Smooth muscle cell (in vitro differentiated cells): ENCODE measurements at regions not wholly inside any gene's neighbourhood (a gene's known extent, or its start where the extent isn't known, plus 50 kb on each side); places are given as distances from the start of the nearest gene placed in this dataset.

Experiments used
- DNase-seq: peaks from one replicate; lab custom pipeline; 2025; ENCODE audit not compliant: unreplicated experiment; lab: John Stamatoyannopoulos, UW
- H2AFZ ChIP-seq: fragments of 200-600 bp; sonication (generic); 2 replicates; pipeline ENCODE4 v1.6.0; 2016; ENCODE audit warnings: antibody characterized with exemption, low read depth, mild to moderate bottlenecking
- H3F3A ChIP-seq: fragments of 200-600 bp; sonication (generic); 2 replicates; pipeline ENCODE4 v1.6.0; 2017; ENCODE audit warnings: antibody characterized with exemption, low read depth
- H3K27ac ChIP-seq: fragments of 200-600 bp; sonication (generic); 2 replicates; pipeline ENCODE4 v1.5.1; 2016; ENCODE audit warnings: low read depth, mild to moderate bottlenecking
- H3K27me3 ChIP-seq: fragments of 200-600 bp; sonication (generic); 2 replicates; pipeline ENCODE4 v1.6.1; 2016; ENCODE audit warnings: low read depth, mild to moderate bottlenecking
- H3K36me3 ChIP-seq: fragments of 200-600 bp; sonication (generic); 2 replicates; pipeline ENCODE4 v1.5.1; 2016; ENCODE audit warnings: low read depth
- H3K4me1 ChIP-seq: fragments of 200-600 bp; sonication (generic); 2 replicates; pipeline ENCODE4 v1.5.1; 2016; ENCODE audit warnings: low read depth
- H3K4me2 ChIP-seq: fragments of 200-600 bp; sonication (generic); 2 replicates; pipeline ENCODE4 v1.6.0; 2016; ENCODE audit warnings: mild to moderate bottlenecking
- H3K4me3 ChIP-seq: fragments of 200-600 bp; sonication (generic); 2 replicates; pipeline ENCODE4 v1.5.1; 2016; ENCODE audit warnings: mild to moderate bottlenecking
- H3K79me2 ChIP-seq: fragments of 200-600 bp; sonication (generic); 2 replicates; pipeline ENCODE4 v1.6.0; 2016; ENCODE audit warnings: low read depth, mild to moderate bottlenecking
- H3K9ac ChIP-seq: fragments of 200-600 bp; sonication (generic); 2 replicates; pipeline ENCODE4 v1.6.0; 2016; ENCODE audit warnings: low read depth
- H3K9me3 ChIP-seq: fragments of 200-600 bp; sonication (generic); replicated peaks from 2 replicates; pipeline ENCODE4 v1.5.1; 2016; ENCODE audit warnings: low read depth
- H4K20me1 ChIP-seq: fragments of 200-600 bp; sonication (generic); 2 replicates; pipeline ENCODE4 v1.6.0; 2016; ENCODE audit warnings: low read depth
- WGBS: methylation state at CpG from one replicate; pipeline ENCODE4 v1.1.7; 2016; ENCODE audit warnings: low lambda C conversion rate; 5-methylcytosine and 5-hydroxymethylcytosine counted together
- TF ChIP-seq, protein P1 (sequence below): fragments of 200-600 bp; sonication (generic); IDR thresholded peaks from 2 replicates; pipeline ENCODE4 v1.5.1; 2017; ENCODE audit warnings: borderline replicate concordance, mild to moderate bottlenecking, antibody characterized with exemption; ENCODE audit not compliant: insufficient read depth, poor library complexity, severe bottlenecking

DNA sequence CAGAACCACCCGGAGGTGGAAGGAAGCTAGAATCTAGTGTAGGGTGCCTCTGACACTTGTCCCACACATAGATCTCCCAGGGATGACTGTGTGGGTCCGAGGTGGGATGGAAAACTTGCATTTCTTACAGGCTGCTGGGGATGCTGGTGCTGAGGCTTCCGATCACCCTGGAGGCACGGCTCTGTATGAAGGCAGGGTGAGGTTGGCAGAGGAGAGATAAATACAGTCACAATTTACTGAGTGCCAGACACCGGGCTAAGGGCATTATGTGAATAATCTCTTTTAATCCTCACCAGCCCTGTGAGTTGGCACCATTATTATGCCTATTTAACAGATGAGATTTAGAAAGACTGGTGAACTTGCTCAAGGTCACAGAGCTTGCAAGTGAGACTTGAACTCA, 250.2 kb upstream of the RREB1 start:
- no peaks in the 10 kb centered on the region for H4K20me1 ChIP-seq
- H3K4me3 ChIP-seq: no peak overlapping the region
- H3K9ac ChIP-seq: no peak overlapping the region
- H3K9me3 ChIP-seq: no peaks in the 10 kb centered on the region
- H2AFZ ChIP-seq: peak overlapping the region; percentile 49
- no peaks in the 10 kb centered on the region for H3F3A ChIP-seq
- 87% methylated on average over 5 of the region's 5 CpGs for WGBS
- H3K27ac ChIP-seq: no peak overlapping the region
- peaks cover 6% of the 10 kb centered on the region for H3K4me1 ChIP-seq
- H3K79me2 ChIP-seq: no peaks in the 10 kb centered on the region
- H3K4me2 ChIP-seq: no peak overlapping the region
- no peaks in the 10 kb centered on the region for H3K36me3 ChIP-seq
- no peak for DNase-seq
- H3K27me3 ChIP-seq: no peaks in the 10 kb centered on the region
- TF ChIP-seq, protein P1, sequence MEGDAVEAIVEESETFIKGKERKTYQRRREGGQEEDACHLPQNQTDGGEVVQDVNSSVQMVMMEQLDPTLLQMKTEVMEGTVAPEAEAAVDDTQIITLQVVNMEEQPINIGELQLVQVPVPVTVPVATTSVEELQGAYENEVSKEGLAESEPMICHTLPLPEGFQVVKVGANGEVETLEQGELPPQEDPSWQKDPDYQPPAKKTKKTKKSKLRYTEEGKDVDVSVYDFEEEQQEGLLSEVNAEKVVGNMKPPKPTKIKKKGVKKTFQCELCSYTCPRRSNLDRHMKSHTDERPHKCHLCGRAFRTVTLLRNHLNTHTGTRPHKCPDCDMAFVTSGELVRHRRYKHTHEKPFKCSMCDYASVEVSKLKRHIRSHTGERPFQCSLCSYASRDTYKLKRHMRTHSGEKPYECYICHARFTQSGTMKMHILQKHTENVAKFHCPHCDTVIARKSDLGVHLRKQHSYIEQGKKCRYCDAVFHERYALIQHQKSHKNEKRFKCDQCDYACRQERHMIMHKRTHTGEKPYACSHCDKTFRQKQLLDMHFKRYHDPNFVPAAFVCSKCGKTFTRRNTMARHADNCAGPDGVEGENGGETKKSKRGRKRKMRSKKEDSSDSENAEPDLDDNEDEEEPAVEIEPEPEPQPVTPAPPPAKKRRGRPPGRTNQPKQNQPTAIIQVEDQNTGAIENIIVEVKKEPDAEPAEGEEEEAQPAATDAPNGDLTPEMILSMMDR: no peak

DNA sequence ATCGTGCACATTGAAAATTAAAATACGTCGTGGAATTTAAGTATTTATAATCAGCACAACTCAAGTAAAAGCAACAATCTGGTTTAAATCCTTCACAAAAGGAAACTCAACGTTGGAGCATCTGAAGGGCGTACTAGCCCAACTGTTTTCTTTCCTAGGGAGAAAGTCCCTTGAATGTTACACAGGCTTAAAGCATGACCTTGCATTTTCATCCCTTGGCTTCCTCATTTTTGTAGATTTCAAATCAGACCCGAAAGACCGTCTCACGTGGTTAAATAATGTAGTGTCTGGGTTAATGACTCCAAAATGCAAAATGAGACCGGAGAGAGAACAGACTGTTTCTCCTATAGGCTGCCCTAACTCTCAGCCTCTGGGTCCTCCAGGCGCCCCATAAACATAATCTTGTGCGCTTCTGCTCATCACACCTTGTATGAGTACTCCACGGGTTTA, 249.2 kb upstream of the RREB1 start:
- Histone ChIP-seq H3K9me3 (no peaks in the 10 kb centered on the region), H3K9ac (no peak overlapping the region), H2AFZ (no peak overlapping the region), H3K27ac (no peak overlapping the region), H3K36me3 (no peaks in the 10 kb centered on the region), H4K20me1 (no peaks in the 10 kb centered on the region), H3K4me2 (no peak overlapping the region), H3K4me3 (no peak overlapping the region), H3K27me3 (no peaks in the 10 kb centered on the region), H3K4me1 (peaks cover 6% of the 10 kb centered on the region), H3F3A (no peaks in the 10 kb centered on the region), H3K79me2 (no peaks in the 10 kb centered on the region)
- 92% methylated on average over 12 of the region's 12 CpGs for WGBS
- no peak for DNase-seq
- TF ChIP-seq, protein P1: no peak

DNA sequence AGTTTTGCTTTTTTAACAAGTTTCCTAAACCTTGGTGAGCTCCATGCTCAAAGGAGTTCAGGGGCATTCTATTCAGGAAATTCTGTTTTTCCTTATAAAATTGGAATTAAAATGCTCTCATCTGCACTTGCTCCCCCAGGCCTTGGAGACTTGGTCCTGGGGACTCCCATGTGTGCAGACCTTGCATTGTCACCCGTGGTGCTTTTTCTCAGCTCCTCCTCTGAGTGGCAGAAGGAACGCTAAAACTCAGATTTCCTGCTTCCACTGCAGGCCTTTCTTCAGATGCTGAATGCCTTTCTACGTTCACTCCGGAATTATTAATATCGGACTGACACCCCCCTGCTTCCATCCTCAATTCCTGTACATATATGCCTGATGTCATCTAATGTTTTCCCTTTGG, 248.7 kb upstream of the RREB1 start:
- Histone ChIP-seq H3K9ac (no peak overlapping the region), H3K4me3 (no peak overlapping the region), H3K36me3 (no peaks in the 10 kb centered on the region), H3F3A (no peaks in the 10 kb centered on the region), H3K9me3 (no peaks in the 10 kb centered on the region), H3K27me3 (no peaks in the 10 kb centered on the region), H3K27ac (no peak overlapping the region), H3K4me2 (no peak overlapping the region), H4K20me1 (no peaks in the 10 kb centered on the region), H3K79me2 (no peaks in the 10 kb centered on the region), H2AFZ (no peak overlapping the region), H3K4me1 (peaks cover 6% of the 10 kb centered on the region)
- 84% methylated on average over 5 of the region's 5 CpGs for WGBS
- DNase-seq: no peak
- TF ChIP-seq, protein P1: no peak

DNA sequence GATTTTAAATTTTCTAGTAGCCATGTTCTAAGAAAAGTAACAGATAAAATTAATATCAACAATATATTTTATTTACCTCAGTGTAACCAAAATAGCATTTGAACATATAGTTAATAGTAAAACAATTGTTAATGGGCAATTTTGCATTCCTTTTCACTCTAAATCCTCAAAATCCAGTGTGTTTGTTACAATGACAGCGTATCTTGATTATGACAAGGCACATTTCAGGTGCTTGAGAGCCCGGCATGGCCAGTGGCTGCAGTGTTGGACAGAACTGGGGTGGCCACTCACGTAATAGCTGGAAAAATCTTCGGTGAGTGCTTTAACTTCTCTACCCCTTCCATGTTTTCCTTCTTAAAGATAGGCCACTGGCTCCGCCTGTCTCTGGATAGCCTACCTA, 248.0 kb upstream of the RREB1 start:
- Histone ChIP-seq H3K9me3 (no peaks in the 10 kb centered on the region), H3K9ac (no peak overlapping the region), H3K4me3 (no peak overlapping the region), H4K20me1 (no peaks in the 10 kb centered on the region), H3K4me1 (peaks cover 6% of the 10 kb centered on the region), H3F3A (no peaks in the 10 kb centered on the region), H3K79me2 (no peaks in the 10 kb centered on the region), H3K36me3 (no peaks in the 10 kb centered on the region), H3K27ac (no peak overlapping the region), H3K27me3 (no peaks in the 10 kb centered on the region), H2AFZ (no peak overlapping the region), H3K4me2 (no peak overlapping the region)
- WGBS: 98% methylated on average over 5 of the region's 5 CpGs
- TF ChIP-seq, protein P1: no peak
- DNase-seq: no peak
